ENCODE measurements at regions not wholly inside any gene's neighbourhood (a gene's known extent, or its start where the extent isn't known, plus 50 kb on each side); places are given as distances from the start of the nearest gene placed in this dataset.
"Not testable (repeated sequence)": the region's sequence is repeated elsewhere in the genome, so short reads cannot be mapped to it uniquely, and the experiment has no call there.

- peak; percentile 21 for TF ChIP-seq CTCF (IDR thresholded peaks at IDR 0.05; ENCODE audit: unreplicated experiment)
- POLR2A ChIA-PET, result interaction anchor here (0.8 to 1.6 kb wide), 4 partner anchors 19 to 275 kb away, joined by 3 to 8 read pairs (median 3); no protein-coding TSS in a partner anchor
- Mint-ChIP-seq H3K36me3 (ENCODE audit: insufficient read depth, unreplicated experiment) (no peaks in the 10 kb centered on the region), H3K27ac (ENCODE audit: low read depth, unreplicated experiment) (peak overlapping the region; percentile 86), H3K9me3 (ENCODE audit: unreplicated experiment) (no peaks in the 10 kb centered on the region), H3K4me3 (ENCODE audit: unreplicated experiment) (no peak overlapping the region), H3K27me3 (ENCODE audit: insufficient read depth, unreplicated experiment) (no peaks in the 10 kb centered on the region), H3K4me1 (ENCODE audit: insufficient read depth, unreplicated experiment) (peaks cover 9% of the 10 kb centered on the region)
- intact Hi-C loops (cut with micrococcal nuclease), result loop anchor here (2.0 to 5.0 kb wide), 2 partner anchors 274 to 455 kb away; partner anchors contain the start of gene NAMPT
- no TSS peak for BruUV-seq (replicated peaks)
- peak; percentile 49 for DNase-seq (ENCODE audit: unreplicated experiment)
- CTCF ChIA-PET, result interaction anchor here (0.5 to 4.5 kb wide), 19 partner anchors 11 to 561 kb away, joined by 3 to 116 read pairs (median 8); partner anchors contain the start of gene CCDC71L
Observed at GRCh38 chr7:106737202-106737562, 76.2 kb upstream of the CCDC71L start.

DNA sequence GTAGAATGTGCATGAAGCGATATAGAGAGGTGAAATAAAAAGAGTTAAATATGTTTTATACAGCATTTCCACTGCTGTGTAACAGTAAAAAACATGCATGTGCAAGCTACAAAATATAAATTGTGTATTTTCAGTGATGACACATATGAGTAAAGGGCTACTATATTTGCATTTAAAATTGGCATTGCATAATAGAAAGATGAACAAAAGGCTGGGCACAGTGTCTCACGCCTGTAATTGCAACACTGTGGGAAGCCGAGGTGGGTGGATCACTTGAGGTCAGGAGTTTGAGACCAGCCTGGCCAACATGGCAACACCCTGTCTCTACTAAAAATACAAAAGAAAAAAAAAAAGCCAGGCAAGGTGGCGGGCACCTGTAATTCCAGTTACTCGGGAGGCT is 79.8 kb upstream of the CCDC71L start:
- H3K27me3 Mint-ChIP-seq (ENCODE audit: insufficient read depth, unreplicated experiment), result no peaks in the 10 kb centered on the region
- peak; percentile 49 for DNase-seq (ENCODE audit: unreplicated experiment)
- peaks cover 9% of the 10 kb centered on the region for H3K4me1 Mint-ChIP-seq (ENCODE audit: insufficient read depth, unreplicated experiment)
- H3K9me3 Mint-ChIP-seq (ENCODE audit: unreplicated experiment), result no peaks in the 10 kb centered on the region
- no peak overlapping the region for H3K4me3 Mint-ChIP-seq (ENCODE audit: unreplicated experiment)
- TF ChIP-seq CTCF (IDR thresholded peaks at IDR 0.05; ENCODE audit: unreplicated experiment), result no peak
- intact Hi-C loops (cut with micrococcal nuclease), result no loop called here
- CTCF ChIA-PET, result interaction anchor here (0.9 to 1.9 kb wide), 4 partner anchors 80 to 564 kb away, joined by 4 to 8 read pairs (median 4); partner anchors contain the start of gene CCDC71L
- BruUV-seq (replicated peaks), result no TSS peak
- H3K36me3 Mint-ChIP-seq (ENCODE audit: insufficient read depth, unreplicated experiment), result no peaks in the 10 kb centered on the region
- POLR2A ChIA-PET, result interaction anchor here (0.5 to 1.0 kb wide), 2 partner anchors 37 to 81 kb away, joined by 3 to 4 read pairs; no protein-coding TSS in a partner anchor
- no peak overlapping the region for H3K27ac Mint-ChIP-seq (ENCODE audit: low read depth, unreplicated experiment)

GRCh38 chr7:106744563-106745091 is 83.7 kb upstream of the CCDC71L start:
- no peaks in the 10 kb centered on the region for H3K4me1 Mint-ChIP-seq (ENCODE audit: insufficient read depth, unreplicated experiment)
- TF ChIP-seq CTCF (IDR thresholded peaks at IDR 0.05; ENCODE audit: unreplicated experiment), result no peak
- no TSS peak for BruUV-seq (replicated peaks)
- no peak overlapping the region for H3K4me3 Mint-ChIP-seq (ENCODE audit: unreplicated experiment)
- intact Hi-C loops (cut with micrococcal nuclease), result no loop called here
- no peaks in the 10 kb centered on the region for H3K27me3 Mint-ChIP-seq (ENCODE audit: insufficient read depth, unreplicated experiment)
- no peak for DNase-seq (ENCODE audit: unreplicated experiment)
- POLR2A ChIA-PET, result no interaction called here
- no peaks in the 10 kb centered on the region for H3K9me3 Mint-ChIP-seq (ENCODE audit: unreplicated experiment)
- CTCF ChIA-PET, result interaction anchor here (0.6 to 1.5 kb wide), 6 partner anchors 9 to 789 kb away, joined by 3 to 7 read pairs (median 3); no protein-coding TSS in a partner anchor
- H3K36me3 Mint-ChIP-seq (ENCODE audit: insufficient read depth, unreplicated experiment), result no peaks in the 10 kb centered on the region
- H3K27ac Mint-ChIP-seq (ENCODE audit: low read depth, unreplicated experiment), result no peak overlapping the region

DNA sequence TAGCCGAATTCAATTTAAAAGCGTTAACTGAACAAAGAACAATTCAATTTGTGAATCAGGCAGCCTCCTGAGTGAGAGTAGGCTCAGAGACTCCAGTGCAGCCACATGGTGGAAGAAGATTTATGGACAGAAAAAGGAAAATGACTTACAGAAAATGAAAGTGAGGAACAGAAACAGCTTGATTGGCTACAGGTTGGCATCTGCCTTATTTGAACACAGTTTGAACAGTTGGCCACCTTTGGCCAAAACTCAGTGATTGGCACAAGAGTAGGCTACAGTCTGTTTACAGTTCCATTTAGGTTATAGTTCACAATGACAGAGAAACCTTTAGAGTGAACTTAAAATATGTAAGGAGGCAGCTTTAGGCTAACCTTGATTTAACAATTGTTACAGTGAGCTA is 86.3 kb upstream of the CCDC71L start:
- H3K4me3 Mint-ChIP-seq (ENCODE audit: unreplicated experiment); H3K9me3 Mint-ChIP-seq (ENCODE audit: unreplicated experiment); H3K36me3 Mint-ChIP-seq (ENCODE audit: insufficient read depth, unreplicated experiment); H3K4me1 Mint-ChIP-seq (ENCODE audit: insufficient read depth, unreplicated experiment); intact Hi-C loops (cut with micrococcal nuclease); BruUV-seq (replicated peaks); H3K27ac Mint-ChIP-seq (ENCODE audit: low read depth, unreplicated experiment); H3K27me3 Mint-ChIP-seq (ENCODE audit: insufficient read depth, unreplicated experiment); DNase-seq (ENCODE audit: unreplicated experiment); POLR2A ChIA-PET: not testable (repeated sequence)
- CTCF ChIA-PET, result interaction anchor here (0.6 to 2.2 kb wide), 4 partner anchors 11 to 205 kb away, joined by 3 to 9 read pairs (median 3); no protein-coding TSS in a partner anchor

All from MCF 10A (cell line).